Liver (tissue), 7 donors: ENCODE measurements at regions not wholly inside any gene's neighbourhood (a gene's known extent, or its start where the extent isn't known, plus 50 kb on each side); places are given as distances from the start of the nearest gene placed in this dataset.

Source experiments
- DNase-seq: peaks from one replicate; pipeline ENCODE4 v3.0.0-alpha.2; 2017; ENCODE audit warnings: low spot score
- H3K27ac ChIP-seq, 2 donors: one replicate each; pipeline ENCODE4 v1.7.0; 2013; ENCODE audit warnings: inconsistent platforms in 2 of 2, low read length in 2 of 2, control low read depth in 1 of 2, low read depth in 1 of 2, mild to moderate bottlenecking in 1 of 2
- H3K27me3 ChIP-seq, 4 donors: one replicate each; pipeline versions ENCODE4 v1.6.1 to v1.7.0; 2013; ENCODE audit warnings: low read length in 3 of 4, inconsistent platforms in 1 of 4, mild to moderate bottlenecking in 1 of 4, moderate library complexity in 1 of 4; ENCODE audit not compliant: control insufficient read depth in 4 of 4, insufficient read depth in 4 of 4
- H3K36me3 ChIP-seq, 4 donors: one replicate each; pipeline versions ENCODE4 v1.6.1 to v1.7.0; 2013; ENCODE audit warnings: low read length in 3 of 4, mild to moderate bottlenecking in 3 of 4, low read depth in 1 of 4, moderate library complexity in 1 of 4; ENCODE audit not compliant: control insufficient read depth in 4 of 4, insufficient read depth in 3 of 4
- H3K4me1 ChIP-seq, 4 donors: one replicate each; pipeline versions ENCODE4 v1.6.1 to v1.7.0; 2013; ENCODE audit warnings: low read length in 3 of 4, mild to moderate bottlenecking in 3 of 4, moderate library complexity in 1 of 4; ENCODE audit not compliant: control insufficient read depth in 4 of 4, insufficient read depth in 4 of 4
- H3K4me3 ChIP-seq, 3 donors: one replicate each; pipeline versions ENCODE4 v1.6.1 to v1.7.0; 2013; ENCODE audit warnings: low read length in 3 of 3, control low read depth in 1 of 3, low read depth in 1 of 3, mild to moderate bottlenecking in 1 of 3
- H3K9ac ChIP-seq, 2 donors: one replicate each; pipeline ENCODE4 v1.7.0; 2013; ENCODE audit warnings: low read length in 2 of 2, mild to moderate bottlenecking in 2 of 2, moderate library complexity in 2 of 2, control low read depth in 1 of 2, low read depth in 1 of 2
- H3K9me3 ChIP-seq, 4 donors: one replicate each; pipeline versions ENCODE4 v1.6.1 to v1.7.0; 2013; ENCODE audit warnings: low read length in 3 of 4; ENCODE audit not compliant: control insufficient read depth in 4 of 4
- EGR1 ChIP-seq, 2 donors: IDR thresholded peaks; 2 replicates each; pipeline ENCODE4 v1.6.1; 2016 to 2018; ENCODE audit warnings: antibody characterized with exemption in 2 of 2, low read depth in 2 of 2
- FOXA2 ChIP-seq: IDR thresholded peaks from 2 replicates; pipeline ENCODE4 v1.6.1; 2016; ENCODE audit warnings: antibody characterized with exemption
- GABPA ChIP-seq, 2 donors: IDR thresholded peaks in 1 of 2; conservative IDR thresholded peaks in 1 of 2; 2 replicates each; pipeline ENCODE4 v1.6.1; 2016; ENCODE audit warnings: antibody characterized with exemption in 2 of 2, mild to moderate bottlenecking in 1 of 2, moderate library complexity in 1 of 2
- HNF4A ChIP-seq, 2 donors: conservative IDR thresholded peaks; 2 replicates each; pipeline ENCODE4 v1.6.1; 2016; ENCODE audit warnings: antibody characterized with exemption in 2 of 2, mild to moderate bottlenecking in 2 of 2
- HNF4G ChIP-seq: IDR thresholded peaks from 2 replicates; pipeline ENCODE4 v1.6.1; 2016; ENCODE audit warnings: antibody characterized with exemption
- NR2F2 ChIP-seq: IDR thresholded peaks from 2 replicates; pipeline ENCODE4 v1.6.1; 2016; ENCODE audit warnings: antibody characterized with exemption
- RAD21 ChIP-seq, 2 donors: IDR thresholded peaks; 2 replicates each; pipeline ENCODE4 v1.6.1; 2016; ENCODE audit warnings: antibody characterized with exemption in 2 of 2, mild to moderate bottlenecking in 2 of 2
- RXRA ChIP-seq, 2 donors: IDR thresholded peaks; 2 replicates each; pipeline ENCODE4 v1.6.1; 2017 to 2018; ENCODE audit warnings: antibody characterized with exemption in 2 of 2, mild to moderate bottlenecking in 1 of 2
- TAF1 ChIP-seq: conservative IDR thresholded peaks from 2 replicates; pipeline ENCODE4 v1.6.1; 2016; ENCODE audit warnings: antibody characterized with exemption, mild to moderate bottlenecking
- YY1 ChIP-seq: IDR thresholded peaks from 2 replicates; pipeline ENCODE4 v1.6.1; 2016; ENCODE audit warnings: antibody characterized with exemption, mild to moderate bottlenecking
- WGBS: extraction: QIAGEN DNeasy Blood & Tissue Kit; methylation state at CpG from one replicate; pipeline ENCODE4 v1.1.7; 2013; 5-methylcytosine and 5-hydroxymethylcytosine counted together
- TF ChIP-seq, protein P1 (sequence below): IDR thresholded peaks from 2 replicates; pipeline ENCODE4 v1.6.1; 2016; ENCODE audit warnings: antibody characterized with exemption
- TF ChIP-seq, protein P2 (sequence below): IDR thresholded peaks from 2 replicates; pipeline ENCODE4 v1.6.1; 2016; ENCODE audit warnings: antibody characterized with exemption
- TF ChIP-seq, protein P3 (sequence below): IDR thresholded peaks from 2 replicates; pipeline ENCODE4 v1.6.1; 2016; ENCODE audit warnings: antibody characterized with exemption, mild to moderate bottlenecking
- TF ChIP-seq, protein P4 (sequence below): IDR thresholded peaks from 2 replicates; pipeline ENCODE4 v1.6.1; 2016; ENCODE audit warnings: antibody characterized with exemption
- donor health status: healthy.
- donor health status: healthy.
- donor health status: healthy.
- donor health status: healthy.

DNA sequence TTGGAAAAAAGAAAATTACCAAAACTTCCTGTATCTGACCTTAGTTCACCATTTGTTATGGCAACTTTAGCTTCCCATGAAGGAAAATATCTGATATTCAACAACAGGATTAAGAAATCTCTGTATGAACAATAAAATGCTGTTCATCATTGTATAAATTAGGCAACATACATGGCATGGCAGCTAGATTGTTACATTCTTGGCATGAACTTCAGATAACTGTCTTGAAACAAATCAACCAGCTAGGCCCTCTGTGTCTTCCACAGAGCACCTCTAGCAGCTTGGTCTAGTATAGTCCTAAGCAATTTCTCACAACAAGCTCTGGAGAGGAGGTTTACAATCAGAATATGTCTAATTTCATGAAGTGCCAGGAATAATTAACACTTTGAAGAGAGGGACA is 105.4 kb upstream of the PCDH7 start:
- H3K9ac ChIP-seq = no peak overlapping the region
- no peaks in the 10 kb centered on the region for H3K9me3 ChIP-seq
- no peak overlapping the region for H3K4me3 ChIP-seq
- H3K36me3 ChIP-seq = no peaks in the 10 kb centered on the region
- no peak overlapping the region for H3K27ac ChIP-seq
- TF ChIP-seq, protein P1, sequence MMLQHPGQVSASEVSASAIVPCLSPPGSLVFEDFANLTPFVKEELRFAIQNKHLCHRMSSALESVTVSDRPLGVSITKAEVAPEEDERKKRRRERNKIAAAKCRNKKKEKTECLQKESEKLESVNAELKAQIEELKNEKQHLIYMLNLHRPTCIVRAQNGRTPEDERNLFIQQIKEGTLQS = no peak
- TF ChIP-seq GABPA (IDR thresholded peaks at IDR 0.05 in 1 of 2, conservative IDR thresholded peaks at IDR 0.05 in 1 of 2) = no peak
- TF ChIP-seq, protein P2, sequence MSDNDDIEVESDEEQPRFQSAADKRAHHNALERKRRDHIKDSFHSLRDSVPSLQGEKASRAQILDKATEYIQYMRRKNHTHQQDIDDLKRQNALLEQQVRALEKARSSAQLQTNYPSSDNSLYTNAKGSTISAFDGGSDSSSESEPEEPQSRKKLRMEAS = no peak
- TF ChIP-seq HNF4A (conservative IDR thresholded peaks at IDR 0.05) = no peak
- TF ChIP-seq, protein P3, sequence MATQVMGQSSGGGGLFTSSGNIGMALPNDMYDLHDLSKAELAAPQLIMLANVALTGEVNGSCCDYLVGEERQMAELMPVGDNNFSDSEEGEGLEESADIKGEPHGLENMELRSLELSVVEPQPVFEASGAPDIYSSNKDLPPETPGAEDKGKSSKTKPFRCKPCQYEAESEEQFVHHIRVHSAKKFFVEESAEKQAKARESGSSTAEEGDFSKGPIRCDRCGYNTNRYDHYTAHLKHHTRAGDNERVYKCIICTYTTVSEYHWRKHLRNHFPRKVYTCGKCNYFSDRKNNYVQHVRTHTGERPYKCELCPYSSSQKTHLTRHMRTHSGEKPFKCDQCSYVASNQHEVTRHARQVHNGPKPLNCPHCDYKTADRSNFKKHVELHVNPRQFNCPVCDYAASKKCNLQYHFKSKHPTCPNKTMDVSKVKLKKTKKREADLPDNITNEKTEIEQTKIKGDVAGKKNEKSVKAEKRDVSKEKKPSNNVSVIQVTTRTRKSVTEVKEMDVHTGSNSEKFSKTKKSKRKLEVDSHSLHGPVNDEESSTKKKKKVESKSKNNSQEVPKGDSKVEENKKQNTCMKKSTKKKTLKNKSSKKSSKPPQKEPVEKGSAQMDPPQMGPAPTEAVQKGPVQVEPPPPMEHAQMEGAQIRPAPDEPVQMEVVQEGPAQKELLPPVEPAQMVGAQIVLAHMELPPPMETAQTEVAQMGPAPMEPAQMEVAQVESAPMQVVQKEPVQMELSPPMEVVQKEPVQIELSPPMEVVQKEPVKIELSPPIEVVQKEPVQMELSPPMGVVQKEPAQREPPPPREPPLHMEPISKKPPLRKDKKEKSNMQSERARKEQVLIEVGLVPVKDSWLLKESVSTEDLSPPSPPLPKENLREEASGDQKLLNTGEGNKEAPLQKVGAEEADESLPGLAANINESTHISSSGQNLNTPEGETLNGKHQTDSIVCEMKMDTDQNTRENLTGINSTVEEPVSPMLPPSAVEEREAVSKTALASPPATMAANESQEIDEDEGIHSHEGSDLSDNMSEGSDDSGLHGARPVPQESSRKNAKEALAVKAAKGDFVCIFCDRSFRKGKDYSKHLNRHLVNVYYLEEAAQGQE = no peak
- TF ChIP-seq, protein P4, sequence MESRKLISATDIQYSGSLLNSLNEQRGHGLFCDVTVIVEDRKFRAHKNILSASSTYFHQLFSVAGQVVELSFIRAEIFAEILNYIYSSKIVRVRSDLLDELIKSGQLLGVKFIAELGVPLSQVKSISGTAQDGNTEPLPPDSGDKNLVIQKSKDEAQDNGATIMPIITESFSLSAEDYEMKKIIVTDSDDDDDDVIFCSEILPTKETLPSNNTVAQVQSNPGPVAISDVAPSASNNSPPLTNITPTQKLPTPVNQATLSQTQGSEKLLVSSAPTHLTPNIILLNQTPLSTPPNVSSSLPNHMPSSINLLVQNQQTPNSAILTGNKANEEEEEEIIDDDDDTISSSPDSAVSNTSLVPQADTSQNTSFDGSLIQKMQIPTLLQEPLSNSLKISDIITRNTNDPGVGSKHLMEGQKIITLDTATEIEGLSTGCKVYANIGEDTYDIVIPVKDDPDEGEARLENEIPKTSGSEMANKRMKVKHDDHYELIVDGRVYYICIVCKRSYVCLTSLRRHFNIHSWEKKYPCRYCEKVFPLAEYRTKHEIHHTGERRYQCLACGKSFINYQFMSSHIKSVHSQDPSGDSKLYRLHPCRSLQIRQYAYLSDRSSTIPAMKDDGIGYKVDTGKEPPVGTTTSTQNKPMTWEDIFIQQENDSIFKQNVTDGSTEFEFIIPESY = no peak
- no peak for TF ChIP-seq NR2F2
- DNase-seq = no peak
- no peaks in the 10 kb centered on the region for H3K4me1 ChIP-seq
- H3K27me3 ChIP-seq = no peaks in the 10 kb centered on the region

DNA sequence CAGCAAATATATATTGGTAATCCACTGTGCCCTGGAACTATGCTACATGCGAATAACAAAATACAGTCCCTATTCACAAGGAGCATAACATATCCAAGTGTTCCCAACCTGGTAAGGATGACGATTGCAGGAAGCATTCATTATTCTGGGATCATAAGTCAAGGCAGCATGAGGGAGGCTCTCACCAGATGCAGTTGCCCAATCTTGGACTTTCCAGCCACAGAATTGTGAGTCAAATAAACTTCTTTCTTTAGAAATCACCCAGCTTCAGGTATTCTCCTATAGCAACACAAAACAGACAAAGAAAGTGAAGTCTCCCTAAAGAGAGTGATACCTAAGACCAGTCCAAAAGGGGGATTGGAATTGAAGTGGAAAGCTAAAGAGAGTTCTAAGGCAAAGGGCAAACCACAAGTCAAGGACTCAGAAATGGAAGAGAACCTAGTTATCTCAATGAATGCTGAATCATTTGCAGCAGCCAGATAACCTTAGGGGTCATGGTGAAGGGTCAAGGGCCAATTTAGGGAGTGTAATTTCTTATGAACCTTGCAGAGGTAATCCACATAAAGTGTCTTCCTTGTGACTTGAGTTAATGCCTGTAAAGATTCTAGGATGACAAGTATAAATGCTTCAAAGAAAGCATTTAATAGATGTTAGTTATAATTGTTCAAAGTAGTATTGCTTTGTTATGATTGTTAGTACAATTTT is 103.1 kb upstream of the PCDH7 start:
- 80% methylated on average over 2 of the region's 2 CpGs for WGBS

DNA sequence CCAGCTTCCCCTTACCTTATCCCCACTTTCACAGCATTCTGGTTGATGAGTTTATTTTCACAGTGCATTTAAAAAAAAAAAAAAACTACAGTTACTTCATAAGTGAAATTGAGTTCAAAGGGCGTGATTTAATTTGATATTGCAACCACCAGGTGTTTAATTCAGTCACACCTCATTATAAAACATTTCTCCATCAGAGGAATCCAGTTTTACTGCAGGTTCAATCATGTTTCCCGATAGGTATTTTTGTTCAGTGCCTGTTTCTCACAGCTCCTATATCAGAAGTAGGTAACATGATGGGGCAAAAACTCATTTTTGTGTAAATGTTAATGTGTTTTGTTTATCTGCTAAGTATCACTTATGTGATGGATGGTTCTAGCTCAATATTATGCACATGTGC is 102.3 kb upstream of the PCDH7 start:
- no peaks in the 10 kb centered on the region for H3K4me1 ChIP-seq
- 69% methylated on average over 2 of the region's 2 CpGs for WGBS
- H3K36me3 ChIP-seq = no peaks in the 10 kb centered on the region
- no peak overlapping the region for H3K4me3 ChIP-seq
- no peak overlapping the region for H3K9ac ChIP-seq
- H3K27ac ChIP-seq = no peak overlapping the region
- H3K27me3 ChIP-seq = no peaks in the 10 kb centered on the region
- no peak for TF ChIP-seq TAF1
- no peak for TF ChIP-seq HNF4G
- TF ChIP-seq, protein P4 = no peak
- no peak for TF ChIP-seq HNF4A (conservative IDR thresholded peaks at IDR 0.05)
- TF ChIP-seq, protein P3 = no peak
- no peak for TF ChIP-seq EGR1 (IDR thresholded peaks at IDR 0.05; ENCODE audit: low read depth in 2 of 2)
- no peak for TF ChIP-seq RXRA (IDR thresholded peaks at IDR 0.05)
- no peak for TF ChIP-seq FOXA2
- H3K9me3 ChIP-seq = no peaks in the 10 kb centered on the region
- no peak for DNase-seq

More for the DNA sequence above, 103.1 kb upstream of the PCDH7 start:
- Histone ChIP-seq H3K36me3 (no peaks in the 10 kb centered on the region), H3K9ac (no peak overlapping the region), H3K27ac (no peak overlapping the region), H3K4me1 (no peaks in the 10 kb centered on the region), H3K4me3 (no peak overlapping the region), H3K9me3 (no peaks in the 10 kb centered on the region), H3K27me3 (no peaks in the 10 kb centered on the region)
- no peak for DNase-seq
- TF ChIP-seq YY1 (no peak), TAF1 (no peak), RAD21 (IDR thresholded peaks at IDR 0.05) (no peak), FOXA2 (no peak), NR2F2 (no peak)
- TF ChIP-seq, protein P2 = no peak
